Heart left ventricle (tissue), 13 donors: ENCODE measurements at regions not wholly inside any gene's neighbourhood (a gene's known extent, or its start where the extent isn't known, plus 50 kb on each side); places are given as distances from the start of the nearest gene placed in this dataset.

ENCODE experiments used
- CTCF ChIP-seq, 12 donors: fragments of 200-600 bp; sonication (generic) in 4 of 12; IDR thresholded peaks; one replicate each; pipeline versions ENCODE4 v1.5.0 to v1.8.0; 2018 to 2022; ENCODE audit warnings: antibody characterized with exemption in 12 of 12, mild to moderate bottlenecking in 5 of 12
- POLR2A ChIP-seq, 2 donors: fragments of 450-650 bp; IDR thresholded peaks; one replicate each; pipeline ENCODE4 v1.6.1; 2017; ENCODE audit warnings: antibody characterized with exemption in 2 of 2, mild to moderate bottlenecking in 2 of 2, moderate library complexity in 2 of 2
- donor health status: ischemic (EF 13 %, LVEDD 7.1; RV severe dilation, severe dysfunction).
- donor health status: DM: no; HTN: yes; CAD: no.
- donor health status: DM: no; HTN: no; CAD: no.
- donor health status: ischemic (EF 25% LVEDD 6.9; RV normal size, moderate dysfunction).
- donor health status: ischemic (EF 25% LVEDD 5.7; RV mildly dilated, moderate dysfunction).
- donor health status: ischemic (EF 35%, LVEDD 5.7; RV mildly dilated, moderate dysfunction).
- donor health status: nonischemic (EF 11% LVEDD 7.7; RV severe dilation, severe dysfunction).
- donor health status: DM: yes; HTN: yes; CAD: no.
- donor health status: PGD.
- donor health status: ischemic (EF 29% LVEDD 5.4; RV normal size, mild dysfunction).
- donor health status: nonischemic (EF 23%, LVEDD 6.1; RV moderate dilation, normal function).

GRCh38 chr5:174340226-174340625 lies 294.7 kb downstream of the NSG2 start:
- no peak for TF ChIP-seq CTCF (IDR thresholded peaks at IDR 0.05)
- TF ChIP-seq POLR2A (IDR thresholded peaks at IDR 0.05) = no peak
